Testis (tissue), 2 donors: ENCODE measurements at regions not wholly inside any gene's neighbourhood (a gene's known extent, or its start where the extent isn't known, plus 50 kb on each side); places are given as distances from the start of the nearest gene placed in this dataset.

Experiments
- DNase-seq: peaks from one replicate; pipeline ENCODE4 v3.0.0-alpha.2; 2019
- H3K27ac ChIP-seq, 2 donors: fragments of 200-600 bp; sonication (generic); one replicate each; pipeline ENCODE4 v1.5.1; 2019
- H3K27me3 ChIP-seq: fragments of 200-600 bp; sonication (generic); one replicate; pipeline ENCODE4 v1.5.1; 2019
- H3K36me3 ChIP-seq: fragments of 200-600 bp; sonication (generic); one replicate; pipeline ENCODE4 v1.5.1; 2017; ENCODE audit warnings: low read depth; ENCODE audit errors: missing control alignments
- H3K4me1 ChIP-seq: fragments of 200-600 bp; sonication (generic); one replicate; pipeline ENCODE4 v1.5.1; 2019
- H3K4me3 ChIP-seq, 2 donors: fragments of 200-600 bp; sonication (generic); one replicate each; pipeline ENCODE4 v1.5.1; 2017 to 2019
- H3K9me3 ChIP-seq: fragments of 200-600 bp; sonication (generic); one replicate; pipeline ENCODE4 v1.5.1; 2017
- POLR2A ChIP-seq: fragments of 450-650 bp; IDR thresholded peaks from one replicate; pipeline ENCODE4 v1.6.1; 2017; ENCODE audit warnings: antibody characterized with exemption, mild to moderate bottlenecking, moderate library complexity
- WGBS, 2 donors: methylation state at CpG; one replicate each; pipeline ENCODE4 v1.1.5; 2018; 5-methylcytosine and 5-hydroxymethylcytosine counted together
- intact Hi-C: fragments of 100-400 bp; cut with DNase I; formaldehyde crosslinking; loops from one replicate; pipeline ENCODE4 v1.15.1; 2023; ENCODE audit warnings: low total_unique reads
- TF ChIP-seq, protein P1 (sequence below), 3 experiments: fragments of 450-650 bp in 2 of 3; fragments of 200-600 bp in 1 of 3; sonication (generic) in 1 of 3; IDR thresholded peaks; one replicate each; pipeline ENCODE4 v1.5.1; 2016 to 2019; ENCODE audit warnings: antibody characterized with exemption in 3 of 3, mild to moderate bottlenecking in 2 of 3, moderate library complexity in 1 of 3

GRCh38 chr12:18811273-18811672 is 73.4 kb downstream of the CAPZA3 start:
- intact Hi-C loops: no loop called here
- Histone ChIP-seq H3K4me3 (no peak overlapping the region), H3K36me3 (no peaks in the 10 kb centered on the region), H3K27me3 (no peaks in the 10 kb centered on the region), H3K27ac (no peak overlapping the region), H3K4me1 (no peaks in the 10 kb centered on the region), H3K9me3 (no peaks in the 10 kb centered on the region)
- DNase-seq: no peak
- TF ChIP-seq, protein P1, sequence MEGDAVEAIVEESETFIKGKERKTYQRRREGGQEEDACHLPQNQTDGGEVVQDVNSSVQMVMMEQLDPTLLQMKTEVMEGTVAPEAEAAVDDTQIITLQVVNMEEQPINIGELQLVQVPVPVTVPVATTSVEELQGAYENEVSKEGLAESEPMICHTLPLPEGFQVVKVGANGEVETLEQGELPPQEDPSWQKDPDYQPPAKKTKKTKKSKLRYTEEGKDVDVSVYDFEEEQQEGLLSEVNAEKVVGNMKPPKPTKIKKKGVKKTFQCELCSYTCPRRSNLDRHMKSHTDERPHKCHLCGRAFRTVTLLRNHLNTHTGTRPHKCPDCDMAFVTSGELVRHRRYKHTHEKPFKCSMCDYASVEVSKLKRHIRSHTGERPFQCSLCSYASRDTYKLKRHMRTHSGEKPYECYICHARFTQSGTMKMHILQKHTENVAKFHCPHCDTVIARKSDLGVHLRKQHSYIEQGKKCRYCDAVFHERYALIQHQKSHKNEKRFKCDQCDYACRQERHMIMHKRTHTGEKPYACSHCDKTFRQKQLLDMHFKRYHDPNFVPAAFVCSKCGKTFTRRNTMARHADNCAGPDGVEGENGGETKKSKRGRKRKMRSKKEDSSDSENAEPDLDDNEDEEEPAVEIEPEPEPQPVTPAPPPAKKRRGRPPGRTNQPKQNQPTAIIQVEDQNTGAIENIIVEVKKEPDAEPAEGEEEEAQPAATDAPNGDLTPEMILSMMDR (IDR thresholded peaks at IDR 0.05): no peak
- no peak for TF ChIP-seq POLR2A
- 68 to 74% methylated on average over 3 of the region's 3 CpGs for WGBS, 2 donors

- no peaks in the 10 kb centered on the region for H3K4me1 ChIP-seq
- H3K4me3 ChIP-seq: no peak overlapping the region
- H3K27me3 ChIP-seq: no peaks in the 10 kb centered on the region
- 80 to 86% methylated on average over 2 of the region's 2 CpGs for WGBS, 2 donors
- no peaks in the 10 kb centered on the region for H3K36me3 ChIP-seq
- DNase-seq: no peak
- H3K27ac ChIP-seq: no peak overlapping the region
- intact Hi-C loops: no loop called here
- TF ChIP-seq POLR2A: no peak
- TF ChIP-seq, protein P1 (IDR thresholded peaks at IDR 0.05): no peak
- no peaks in the 10 kb centered on the region for H3K9me3 ChIP-seq
Measured at GRCh38 chr12:18813753-18814152, 75.8 kb downstream of the CAPZA3 start.

GRCh38 chr12:18818579-18819268 is 80.8 kb downstream of the CAPZA3 start:
- TF ChIP-seq, protein P1 (IDR thresholded peaks at IDR 0.05): no peak
- no peak for TF ChIP-seq POLR2A
- WGBS, 2 donors: 85 to 93% methylated on average over 6 of the region's 6 CpGs
- Histone ChIP-seq H3K4me3 (no peak overlapping the region), H3K4me1 (no peaks in the 10 kb centered on the region), H3K27me3 (no peaks in the 10 kb centered on the region), H3K36me3 (no peaks in the 10 kb centered on the region), H3K27ac (no peak overlapping the region), H3K9me3 (no peaks in the 10 kb centered on the region)
- intact Hi-C loops: no loop called here
- DNase-seq: no peak

DNA sequence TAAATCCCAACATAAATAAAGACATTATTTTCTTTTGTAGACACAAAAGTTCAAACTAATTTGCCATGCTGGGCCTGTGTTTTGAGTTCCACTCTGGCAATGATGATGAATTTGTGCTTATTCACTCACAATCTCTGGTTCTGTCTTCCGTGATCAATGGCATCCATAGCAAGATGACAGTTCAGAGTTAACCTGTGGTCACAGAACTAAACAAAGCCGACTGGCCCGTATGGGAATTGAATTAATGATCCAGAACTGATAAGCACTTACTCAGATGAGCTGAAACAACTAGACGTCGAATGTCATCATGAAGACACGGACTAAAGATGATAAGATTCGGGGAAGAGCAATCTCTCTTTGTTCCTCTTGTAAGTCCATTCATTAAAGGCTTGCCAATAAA is 81.6 kb downstream of the CAPZA3 start:
- 78 to 87% methylated on average over 7 of the region's 7 CpGs for WGBS, 2 donors
- DNase-seq: no peak

More for the DNA sequence above, 81.6 kb downstream of the CAPZA3 start:
- TF ChIP-seq, protein P1 (IDR thresholded peaks at IDR 0.05): no peak
- TF ChIP-seq POLR2A: no peak
- H3K27me3 ChIP-seq: no peaks in the 10 kb centered on the region
- H3K27ac ChIP-seq: no peak overlapping the region
- H3K36me3 ChIP-seq: no peaks in the 10 kb centered on the region
- no peak overlapping the region for H3K4me3 ChIP-seq
- H3K4me1 ChIP-seq: no peaks in the 10 kb centered on the region
- no peaks in the 10 kb centered on the region for H3K9me3 ChIP-seq
- intact Hi-C loops: no loop called here
